Right atrium auricular region (tissue), 2 donors: ENCODE measurements at regions not wholly inside any gene's neighbourhood (a gene's known extent, or its start where the extent isn't known, plus 50 kb on each side); places are given as distances from the start of the nearest gene placed in this dataset.

Experiments
- DNase-seq: peaks from one replicate; pipeline ENCODE4 v3.0.0-alpha.2; 2019; ENCODE audit warnings: low spot score
- H3K27ac ChIP-seq, 2 donors: fragments of 200-600 bp; sonication (generic); 1 replicate in 1 of 2; 2 replicates in 1 of 2; pipeline ENCODE4 v1.5.1; 2016 to 2019
- H3K27me3 ChIP-seq, 2 donors: fragments of 200-600 bp; sonication (generic); one replicate each; pipeline versions ENCODE4 v1.5.1 to v1.6.0; 2017 to 2019
- H3K36me3 ChIP-seq: fragments of 200-600 bp; sonication (generic); one replicate; pipeline ENCODE4 v1.5.1; 2016
- H3K4me1 ChIP-seq, 2 donors: fragments of 200-600 bp; sonication (generic); one replicate each; pipeline versions ENCODE4 v1.5.1 to v1.6.0; 2017 to 2019
- H3K4me3 ChIP-seq, 2 donors: fragments of 200-600 bp; sonication (generic); 1 replicate in 1 of 2; 2 replicates in 1 of 2; pipeline ENCODE4 v1.5.1; 2017 to 2019; ENCODE audit warnings: mild to moderate bottlenecking in 1 of 2, moderate library complexity in 1 of 2
- H3K9me3 ChIP-seq, 2 donors: fragments of 200-600 bp; sonication (generic); one replicate each; pipeline ENCODE4 v1.5.1; 2019
- TF ChIP-seq, protein P1 (sequence below), 2 donors: fragments of 200-600 bp; sonication (generic); IDR thresholded peaks; one replicate each; pipeline ENCODE4 v1.5.1; 2019; ENCODE audit warnings: antibody characterized with exemption in 2 of 2

DNA sequence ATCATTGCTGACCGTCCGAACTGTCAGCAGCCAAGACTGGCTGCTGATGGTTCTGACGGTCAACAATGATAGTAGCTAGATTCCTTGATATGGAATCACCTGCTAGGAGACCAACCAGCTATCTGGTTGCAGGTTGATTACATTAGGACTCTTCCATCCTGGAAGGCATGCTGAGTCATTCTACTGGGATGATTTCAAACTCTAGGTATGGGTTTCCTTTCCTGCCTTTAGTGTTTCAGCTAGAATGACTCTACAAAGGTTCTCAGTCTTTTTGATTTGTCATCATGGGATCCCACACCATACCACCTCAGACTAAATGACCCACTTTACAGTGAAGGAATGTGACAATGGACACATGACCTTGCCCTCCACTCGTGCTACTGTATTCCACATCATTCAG lies 138.1 kb upstream of the KL start:
- Histone ChIP-seq H3K4me3 (no peak overlapping the region), H3K27ac (no peak overlapping the region), H3K27me3 (no peaks in the 10 kb centered on the region), H3K9me3 (no peaks in the 10 kb centered on the region), H3K4me1 (no peaks in the 10 kb centered on the region), H3K36me3 (no peaks in the 10 kb centered on the region)
- TF ChIP-seq, protein P1, sequence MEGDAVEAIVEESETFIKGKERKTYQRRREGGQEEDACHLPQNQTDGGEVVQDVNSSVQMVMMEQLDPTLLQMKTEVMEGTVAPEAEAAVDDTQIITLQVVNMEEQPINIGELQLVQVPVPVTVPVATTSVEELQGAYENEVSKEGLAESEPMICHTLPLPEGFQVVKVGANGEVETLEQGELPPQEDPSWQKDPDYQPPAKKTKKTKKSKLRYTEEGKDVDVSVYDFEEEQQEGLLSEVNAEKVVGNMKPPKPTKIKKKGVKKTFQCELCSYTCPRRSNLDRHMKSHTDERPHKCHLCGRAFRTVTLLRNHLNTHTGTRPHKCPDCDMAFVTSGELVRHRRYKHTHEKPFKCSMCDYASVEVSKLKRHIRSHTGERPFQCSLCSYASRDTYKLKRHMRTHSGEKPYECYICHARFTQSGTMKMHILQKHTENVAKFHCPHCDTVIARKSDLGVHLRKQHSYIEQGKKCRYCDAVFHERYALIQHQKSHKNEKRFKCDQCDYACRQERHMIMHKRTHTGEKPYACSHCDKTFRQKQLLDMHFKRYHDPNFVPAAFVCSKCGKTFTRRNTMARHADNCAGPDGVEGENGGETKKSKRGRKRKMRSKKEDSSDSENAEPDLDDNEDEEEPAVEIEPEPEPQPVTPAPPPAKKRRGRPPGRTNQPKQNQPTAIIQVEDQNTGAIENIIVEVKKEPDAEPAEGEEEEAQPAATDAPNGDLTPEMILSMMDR (IDR thresholded peaks at IDR 0.05), result no peak
- no peak for DNase-seq

DNA sequence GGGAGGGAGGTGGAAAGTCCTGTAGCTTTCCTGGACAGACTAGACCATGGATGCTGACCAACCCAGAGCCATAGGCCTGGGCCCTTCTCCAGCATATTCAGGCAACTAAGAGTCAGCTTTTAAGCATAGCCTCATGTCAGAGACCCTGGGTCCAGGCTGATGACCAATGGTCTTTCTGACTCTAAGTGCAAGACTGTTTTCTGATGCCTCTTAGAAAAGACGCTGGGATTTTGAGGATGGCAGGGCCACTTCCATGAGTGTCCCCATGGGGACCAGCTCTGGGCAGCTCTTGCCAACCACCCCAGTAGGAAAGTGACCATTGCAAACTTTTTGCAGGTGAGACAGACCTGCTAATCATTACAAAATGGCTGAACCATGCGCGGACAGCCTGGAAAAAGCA lies 135.6 kb upstream of the KL start:
- Histone ChIP-seq H3K4me3 (no peak overlapping the region), H3K4me1 (peaks cover 0 to 6% of the 10 kb centered on the region in 2 donors), H3K36me3 (no peaks in the 10 kb centered on the region), H3K27me3 (no peaks in the 10 kb centered on the region), H3K9me3 (no peaks in the 10 kb centered on the region), H3K27ac (no peak overlapping the region)
- DNase-seq, result no peak
- TF ChIP-seq, protein P1 (IDR thresholded peaks at IDR 0.05), result no peak

DNA sequence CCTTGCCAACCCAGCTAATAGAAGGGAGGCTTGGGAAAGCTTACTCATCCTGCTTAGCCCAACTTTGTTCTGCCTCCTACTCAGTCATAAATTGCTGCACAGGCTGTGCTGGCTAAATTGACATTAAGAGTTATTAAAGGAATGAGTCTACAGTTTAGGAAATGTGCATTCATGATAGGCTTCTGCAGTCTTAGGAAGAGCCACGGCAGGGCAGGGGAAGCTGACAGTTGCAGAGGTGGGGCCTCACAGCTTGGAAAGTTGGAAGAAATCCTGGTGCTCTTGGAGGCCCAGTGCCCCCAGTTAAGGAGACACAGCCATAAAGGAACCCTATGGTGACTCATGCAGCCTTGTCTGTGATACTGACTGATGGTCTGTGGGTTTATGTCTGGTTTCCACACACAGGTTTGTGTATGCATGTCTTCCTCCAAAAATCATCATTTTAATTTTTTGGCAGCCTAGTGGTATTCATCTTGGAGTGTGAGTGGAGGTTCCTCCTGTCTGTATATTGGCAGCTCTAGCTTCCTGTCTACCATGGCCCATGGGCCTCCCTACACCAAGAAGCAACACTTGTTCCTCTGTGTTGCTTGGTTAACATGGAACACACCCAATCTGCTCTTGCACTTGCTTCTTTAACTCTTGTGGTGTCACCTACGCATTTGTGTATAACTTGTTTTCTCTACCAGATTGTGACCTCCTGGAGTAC lies 135.0 kb upstream of the KL start:
- H3K4me1 ChIP-seq, result peaks cover 0 to 6% of the 10 kb centered on the region in 2 donors
- DNase-seq, result no peak
- H3K27ac ChIP-seq, result no peak overlapping the region

DNA sequence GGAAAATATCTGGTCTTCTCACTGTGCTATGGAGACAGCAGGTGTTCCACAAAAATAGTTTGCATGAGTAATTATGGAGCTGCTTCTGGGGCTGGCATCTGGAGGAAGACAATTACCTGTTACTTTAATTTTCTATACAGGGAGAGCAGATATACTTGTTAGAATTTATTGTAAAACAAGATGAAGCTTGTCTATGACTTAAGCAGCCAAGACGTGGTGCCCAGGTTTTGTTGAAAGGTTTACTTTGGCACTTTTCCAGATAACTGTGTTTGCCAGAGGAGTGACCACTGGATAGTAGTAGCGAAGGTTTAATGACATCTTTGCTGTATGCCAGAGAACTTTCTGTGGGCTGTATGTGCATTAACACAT lies 134.5 kb upstream of the KL start:
- TF ChIP-seq, protein P1 (IDR thresholded peaks at IDR 0.05), result no peak
- no peak for DNase-seq
- Histone ChIP-seq H3K4me1 (peaks cover 0 to 6% of the 10 kb centered on the region in 2 donors), H3K4me3 (no peak overlapping the region), H3K9me3 (no peaks in the 10 kb centered on the region), H3K27ac (no peak overlapping the region), H3K36me3 (no peaks in the 10 kb centered on the region), H3K27me3 (no peaks in the 10 kb centered on the region)

More for the DNA sequence above, 135.0 kb upstream of the KL start:
- H3K36me3 ChIP-seq, result no peaks in the 10 kb centered on the region
- no peaks in the 10 kb centered on the region for H3K9me3 ChIP-seq
- TF ChIP-seq, protein P1 (IDR thresholded peaks at IDR 0.05), result no peak
- no peaks in the 10 kb centered on the region for H3K27me3 ChIP-seq
- no peak overlapping the region for H3K4me3 ChIP-seq

DNA sequence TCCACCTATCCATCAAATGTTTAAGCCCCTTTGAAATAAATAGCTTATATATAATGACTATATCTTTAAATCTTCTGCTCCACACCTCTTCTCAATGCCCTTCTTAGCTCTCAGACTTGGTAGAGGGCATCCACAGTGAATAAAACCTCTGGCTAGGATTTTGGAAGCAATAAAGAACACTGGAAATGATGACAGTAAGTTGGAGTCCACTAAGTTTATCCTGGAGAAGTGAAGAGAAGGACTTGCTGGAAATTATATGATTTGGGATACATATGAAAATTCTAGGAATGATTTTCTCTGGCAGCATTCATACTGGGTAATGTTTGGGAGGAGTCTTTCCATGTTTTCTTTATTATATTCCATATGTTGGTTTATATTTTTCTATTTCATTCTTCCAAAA lies 133.5 kb upstream of the KL start:
- TF ChIP-seq, protein P1 (IDR thresholded peaks at IDR 0.05), result no peak
- Histone ChIP-seq H3K36me3 (no peaks in the 10 kb centered on the region), H3K27ac (no peak overlapping the region), H3K4me1 (peaks cover 0 to 6% of the 10 kb centered on the region in 2 donors), H3K27me3 (no peaks in the 10 kb centered on the region), H3K9me3 (peaks cover 0 to 9% of the 10 kb centered on the region in 2 donors), H3K4me3 (no peak overlapping the region)
- no peak for DNase-seq

DNA sequence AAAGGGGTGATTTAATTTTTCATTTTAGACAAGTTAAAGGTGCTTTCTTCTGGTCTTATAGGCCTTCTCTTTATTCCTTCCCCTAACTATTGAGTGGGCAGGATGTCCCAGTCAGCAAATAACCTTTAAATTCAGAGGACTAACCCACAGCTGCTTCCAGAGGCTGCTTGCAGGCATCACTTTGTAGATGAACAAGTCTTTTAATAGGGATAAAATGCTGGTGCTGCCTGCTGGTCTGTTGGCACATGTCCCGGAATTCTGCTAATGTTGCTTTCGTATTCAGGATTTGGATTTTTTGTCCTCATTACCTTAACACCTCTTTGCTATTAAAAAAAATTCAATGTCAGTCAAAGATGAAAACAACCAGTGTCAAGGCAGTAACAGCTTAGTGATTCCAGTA lies 132.7 kb upstream of the KL start:
- no peaks in the 10 kb centered on the region for H3K36me3 ChIP-seq
- H3K27me3 ChIP-seq, result no peaks in the 10 kb centered on the region
- TF ChIP-seq, protein P1 (IDR thresholded peaks at IDR 0.05), result no peak
- no peak overlapping the region for H3K27ac ChIP-seq
- H3K4me3 ChIP-seq, result no peak overlapping the region
- peaks cover 0 to 17% of the 10 kb centered on the region in 2 donors for H3K9me3 ChIP-seq
- peaks cover 0 to 6% of the 10 kb centered on the region in 2 donors for H3K4me1 ChIP-seq
- DNase-seq, result no peak
